ENCODE measurements at regions not wholly inside any gene's neighbourhood (a gene's known extent, or its start where the extent isn't known, plus 50 kb on each side); places are given as distances from the start of the nearest gene placed in this dataset.

DNA sequence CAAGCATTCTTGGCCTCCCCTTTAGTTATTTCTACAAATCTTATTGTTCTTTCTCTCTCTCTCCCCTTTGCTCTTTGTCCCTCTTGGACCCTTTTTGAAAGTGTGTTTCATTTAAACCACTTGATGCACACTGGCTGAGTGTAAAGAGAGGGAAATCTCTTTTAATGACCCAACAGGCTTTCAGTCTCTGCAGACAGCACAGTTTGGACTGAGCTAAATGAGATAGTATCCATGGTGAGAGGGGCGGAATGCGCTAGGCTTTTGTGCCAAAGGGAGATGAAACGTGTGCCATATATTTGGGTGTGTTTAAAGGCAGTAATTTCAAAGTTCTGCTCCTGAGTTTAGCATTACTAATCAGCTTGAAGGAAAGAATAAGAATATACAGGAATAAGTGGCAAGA is 184.9 kb downstream of the PCSK1 start:
- no peaks in the 10 kb centered on the region for H3K9me2 ChIP-seq
- no peak for DNase-seq
- no peak overlapping the region for H3K9ac ChIP-seq
- no peak overlapping the region for H2AFZ ChIP-seq (ENCODE audit: low read depth)
- CTCF ChIA-PET: no interaction called here
- H3K27me3 ChIP-seq (ENCODE audit: insufficient read depth): no peaks in the 10 kb centered on the region
- no peaks in the 10 kb centered on the region for H3K9me3 ChIP-seq
- 89% methylated on average over 3 of the region's 3 CpGs for WGBS (ENCODE audit: low lambda C conversion rate)
- peaks cover 27% of the 10 kb centered on the region for H3F3A ChIP-seq (replicated peaks; ENCODE audit: insufficient read depth)
- H3K4me3 ChIP-seq (ENCODE audit: low read depth in 2 of 2, low read length in 1 of 2): no peak overlapping the region
- H3K4me1 ChIP-seq (ENCODE audit: control insufficient read depth in 1 of 2, insufficient read depth in 2 of 2, low read depth in 1 of 2, low read length in 1 of 2): peaks cover 0 to 20% of the 10 kb centered on the region in 2 experiments; a peak in 3 of 4 replicates
- H4K20me1 ChIP-seq (ENCODE audit: insufficient read depth): no peaks in the 10 kb centered on the region
- no peaks in the 10 kb centered on the region for H3K36me3 ChIP-seq (replicated peaks in 1 of 2; ENCODE audit: control insufficient read depth in 1 of 2, insufficient read depth in 2 of 2, low read length in 1 of 2)
- H3K27ac ChIP-seq (ENCODE audit: low read depth in 2 of 2, low read length in 1 of 2): no peak overlapping the region; a peak in 1 of 4 replicates
- H3K79me2 ChIP-seq (ENCODE audit: insufficient read depth): no peaks in the 10 kb centered on the region
- no peak overlapping the region for H3K4me2 ChIP-seq
- POLR2A ChIA-PET: no interaction called here
- TF ChIP-seq POLR2AphosphoS5 (IDR thresholded peaks at IDR 0.05; ENCODE audit: low read depth, low read length) (no peak), MXI1 (IDR thresholded peaks at IDR 0.05; ENCODE audit: low read depth, low read length) (no peak), GATA2 (CRISPR knock-in tag; IDR thresholded peaks at IDR 0.05) (no peak), YY1 (IDR thresholded peaks at IDR 0.05; ENCODE audit: low read depth) (no peak), EZH2phosphoT487 (IDR thresholded peaks at IDR 0.05; ENCODE audit: borderline replicate concordance, low read depth) (no peak), RAD21 (IDR thresholded peaks at IDR 0.05; ENCODE audit: low read length) (no peak)

DNA sequence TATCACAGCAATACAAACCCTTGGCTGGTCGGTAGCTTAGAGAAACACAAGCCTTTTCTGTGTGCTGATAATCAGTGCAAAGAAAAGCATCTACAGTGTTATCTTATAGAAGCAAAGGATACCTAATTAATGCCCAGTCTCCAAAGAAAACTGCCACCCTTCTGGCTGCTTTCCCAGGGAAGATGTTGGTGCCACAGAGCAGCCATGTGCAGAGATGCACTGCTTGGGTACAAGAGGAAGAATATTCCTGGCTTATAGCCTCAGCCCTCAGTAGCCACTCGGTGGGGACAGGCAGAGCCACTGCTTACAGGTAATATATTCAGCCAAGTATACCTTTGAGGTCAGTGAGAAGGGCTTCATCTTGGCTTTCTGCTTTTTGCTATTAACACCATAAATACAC is 185.3 kb downstream of the PCSK1 start:
- H4K20me1 ChIP-seq (ENCODE audit: insufficient read depth): no peaks in the 10 kb centered on the region
- no peak for DNase-seq
- TF ChIP-seq GATA2 (CRISPR knock-in tag; IDR thresholded peaks at IDR 0.05): no peak
- no peak for TF ChIP-seq RCOR1 (IDR thresholded peaks at IDR 0.05; ENCODE audit: low read length)
- no peak for TF ChIP-seq ELF1 (IDR thresholded peaks at IDR 0.05)
- no peak for TF ChIP-seq ZBTB33 (IDR thresholded peaks at IDR 0.05; ENCODE audit: borderline replicate concordance, low read depth)
- TF ChIP-seq MXI1 (IDR thresholded peaks at IDR 0.05; ENCODE audit: low read depth, low read length): no peak
- peaks cover 27% of the 10 kb centered on the region for H3F3A ChIP-seq (replicated peaks; ENCODE audit: insufficient read depth)
- CTCF ChIA-PET: no interaction called here
- no peaks in the 10 kb centered on the region for H3K9me2 ChIP-seq
- 92% methylated on average over 2 of the region's 2 CpGs for WGBS (ENCODE audit: low lambda C conversion rate)
- POLR2A ChIA-PET: no interaction called here
- H3K27me3 ChIP-seq (ENCODE audit: insufficient read depth): no peaks in the 10 kb centered on the region
- peaks cover 0 to 17% of the 10 kb centered on the region in 2 experiments; a peak in 3 of 4 replicates for H3K4me1 ChIP-seq (ENCODE audit: control insufficient read depth in 1 of 2, insufficient read depth in 2 of 2, low read depth in 1 of 2, low read length in 1 of 2)
- H3K36me3 ChIP-seq (replicated peaks in 1 of 2; ENCODE audit: control insufficient read depth in 1 of 2, insufficient read depth in 2 of 2, low read length in 1 of 2): no peaks in the 10 kb centered on the region
- peak overlapping the region in 1 of 2 experiments; percentile 43; a peak in 1 of 4 replicates for H3K27ac ChIP-seq (ENCODE audit: low read depth in 2 of 2, low read length in 1 of 2)
- no peaks in the 10 kb centered on the region for H3K9me3 ChIP-seq
- H3K4me3 ChIP-seq (ENCODE audit: low read depth in 2 of 2, low read length in 1 of 2): no peak overlapping the region
- H3K79me2 ChIP-seq (ENCODE audit: insufficient read depth): no peaks in the 10 kb centered on the region
- 0 out of 2 replicates have a peak overlapping the region, but pooled peaks have one; percentile 26 for H2AFZ ChIP-seq (ENCODE audit: low read depth)
- no peak overlapping the region for H3K4me2 ChIP-seq
- H3K9ac ChIP-seq: no peak overlapping the region

- WGBS (ENCODE audit: low lambda C conversion rate): 92% methylated on average over 4 of the region's 4 CpGs
- POLR2A ChIA-PET: no interaction called here
These were observed 185.8 kb downstream of the PCSK1 start for GRCh38 chr5:96247097-96247701.

More at GRCh38 chr5:96247097-96247701, 185.8 kb downstream of the PCSK1 start:
- Histone ChIP-seq H3K4me1 (ENCODE audit: control insufficient read depth in 1 of 2, insufficient read depth in 2 of 2, low read depth in 1 of 2, low read length in 1 of 2) (peaks cover 0 to 21% of the 10 kb centered on the region in 2 experiments; a peak in 3 of 4 replicates), H3K36me3 (replicated peaks in 1 of 2; ENCODE audit: control insufficient read depth in 1 of 2, insufficient read depth in 2 of 2, low read length in 1 of 2) (no peaks in the 10 kb centered on the region), H3K4me2 (no peak overlapping the region), H3K27me3 (ENCODE audit: insufficient read depth) (no peaks in the 10 kb centered on the region), H3F3A (replicated peaks; ENCODE audit: insufficient read depth) (peaks cover 32% of the 10 kb centered on the region), H3K9ac (no peak overlapping the region), H2AFZ (ENCODE audit: low read depth) (0 out of 2 replicates have a peak overlapping the region, but pooled peaks have one; percentile 26), H4K20me1 (ENCODE audit: insufficient read depth) (no peaks in the 10 kb centered on the region), H3K9me2 (no peaks in the 10 kb centered on the region), H3K9me3 (no peaks in the 10 kb centered on the region), H3K79me2 (ENCODE audit: insufficient read depth) (no peaks in the 10 kb centered on the region), H3K4me3 (ENCODE audit: low read depth in 2 of 2, low read length in 1 of 2) (no peak overlapping the region), H3K27ac (ENCODE audit: low read depth in 2 of 2, low read length in 1 of 2) (peak overlapping the region in 1 of 2 experiments; percentile 43; a peak in 1 of 4 replicates)
- TF ChIP-seq SIN3A (IDR thresholded peaks at IDR 0.05; ENCODE audit: borderline replicate concordance, low read depth, low read length) (no peak), RCOR1 (IDR thresholded peaks at IDR 0.05; ENCODE audit: low read length) (no peak), TEAD4 (IDR thresholded peaks at IDR 0.05; ENCODE audit: borderline replicate concordance, insufficient read depth) (no peak)
- CTCF ChIA-PET: no interaction called here
- no peak for DNase-seq

All from SK-N-SH (cell line).